ENCODE measurements at regions not wholly inside any gene's neighbourhood (a gene's known extent, or its start where the extent isn't known, plus 50 kb on each side); places are given as distances from the start of the nearest gene placed in this dataset.

- no peak for TF ChIP-seq CTCF (conservative IDR thresholded peaks at IDR 0.05)
- TF ChIP-seq ZFX (IDR thresholded peaks at IDR 0.05), result no peak
Measured at GRCh38 chr17:54530398-54530797, 370.3 kb upstream of the TOM1L1 start.

Data from C4-2B (cell line).